GM06990 (cell line): ENCODE measurements at regions not wholly inside any gene's neighbourhood (a gene's known extent, or its start where the extent isn't known, plus 50 kb on each side); places are given as distances from the start of the nearest gene placed in this dataset.

ENCODE experiments used
- DNase-seq: peaks from one replicate; pipeline ENCODE4 v3.0.0-alpha.2; 2011; ENCODE audit not compliant: insufficient read length; ENCODE audit errors: extremely low read depth
- H3K27me3 ChIP-seq: replicated peaks from 2 replicates; pipeline ENCODE4 v1.6.0; 2011; ENCODE audit warnings: low read length; ENCODE audit not compliant: control insufficient read depth, insufficient read depth
- H3K36me3 ChIP-seq: 2 replicates; pipeline ENCODE4 v1.5.1; 2011; ENCODE audit warnings: low read length; ENCODE audit not compliant: control insufficient read depth, insufficient read depth
- H3K4me3 ChIP-seq: replicated peaks from 2 replicates; pipeline ENCODE4 v1.5.1; 2011; ENCODE audit warnings: low read depth, mild to moderate bottlenecking, control low read depth, low read length
- TF ChIP-seq, protein P1 (sequence below): IDR thresholded peaks from 2 replicates; pipeline ENCODE4 v1.5.1; 2011; ENCODE audit warnings: low read length, control low read depth, mild to moderate bottlenecking, inconsistent platforms; ENCODE audit not compliant: insufficient read depth, poor library complexity, severe bottlenecking

DNA sequence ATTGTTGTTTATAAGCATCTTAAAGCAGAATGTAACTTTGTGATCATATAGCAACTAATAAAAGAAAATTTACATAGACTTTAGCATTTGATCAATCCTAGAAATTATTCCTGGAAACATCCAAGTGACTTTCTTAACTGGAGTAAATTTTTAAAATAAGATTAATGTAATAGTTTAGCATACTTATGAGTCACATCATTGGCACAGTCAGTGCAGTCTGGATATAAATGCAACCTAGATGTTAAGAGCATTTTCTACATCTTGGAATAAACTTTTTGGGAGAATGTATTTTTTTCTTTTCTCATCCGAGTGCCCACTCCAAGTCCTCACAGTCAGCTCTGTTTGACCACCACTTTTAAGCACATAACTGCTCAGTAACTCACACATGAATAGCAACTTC, 324.6 kb upstream of the PLSCR5 start:
- H3K4me3 ChIP-seq: no peak overlapping the region
- TF ChIP-seq, protein P1, sequence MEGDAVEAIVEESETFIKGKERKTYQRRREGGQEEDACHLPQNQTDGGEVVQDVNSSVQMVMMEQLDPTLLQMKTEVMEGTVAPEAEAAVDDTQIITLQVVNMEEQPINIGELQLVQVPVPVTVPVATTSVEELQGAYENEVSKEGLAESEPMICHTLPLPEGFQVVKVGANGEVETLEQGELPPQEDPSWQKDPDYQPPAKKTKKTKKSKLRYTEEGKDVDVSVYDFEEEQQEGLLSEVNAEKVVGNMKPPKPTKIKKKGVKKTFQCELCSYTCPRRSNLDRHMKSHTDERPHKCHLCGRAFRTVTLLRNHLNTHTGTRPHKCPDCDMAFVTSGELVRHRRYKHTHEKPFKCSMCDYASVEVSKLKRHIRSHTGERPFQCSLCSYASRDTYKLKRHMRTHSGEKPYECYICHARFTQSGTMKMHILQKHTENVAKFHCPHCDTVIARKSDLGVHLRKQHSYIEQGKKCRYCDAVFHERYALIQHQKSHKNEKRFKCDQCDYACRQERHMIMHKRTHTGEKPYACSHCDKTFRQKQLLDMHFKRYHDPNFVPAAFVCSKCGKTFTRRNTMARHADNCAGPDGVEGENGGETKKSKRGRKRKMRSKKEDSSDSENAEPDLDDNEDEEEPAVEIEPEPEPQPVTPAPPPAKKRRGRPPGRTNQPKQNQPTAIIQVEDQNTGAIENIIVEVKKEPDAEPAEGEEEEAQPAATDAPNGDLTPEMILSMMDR: no peak
- no peaks in the 10 kb centered on the region for H3K36me3 ChIP-seq
- H3K27me3 ChIP-seq: no peaks in the 10 kb centered on the region
- DNase-seq: no peak

DNA sequence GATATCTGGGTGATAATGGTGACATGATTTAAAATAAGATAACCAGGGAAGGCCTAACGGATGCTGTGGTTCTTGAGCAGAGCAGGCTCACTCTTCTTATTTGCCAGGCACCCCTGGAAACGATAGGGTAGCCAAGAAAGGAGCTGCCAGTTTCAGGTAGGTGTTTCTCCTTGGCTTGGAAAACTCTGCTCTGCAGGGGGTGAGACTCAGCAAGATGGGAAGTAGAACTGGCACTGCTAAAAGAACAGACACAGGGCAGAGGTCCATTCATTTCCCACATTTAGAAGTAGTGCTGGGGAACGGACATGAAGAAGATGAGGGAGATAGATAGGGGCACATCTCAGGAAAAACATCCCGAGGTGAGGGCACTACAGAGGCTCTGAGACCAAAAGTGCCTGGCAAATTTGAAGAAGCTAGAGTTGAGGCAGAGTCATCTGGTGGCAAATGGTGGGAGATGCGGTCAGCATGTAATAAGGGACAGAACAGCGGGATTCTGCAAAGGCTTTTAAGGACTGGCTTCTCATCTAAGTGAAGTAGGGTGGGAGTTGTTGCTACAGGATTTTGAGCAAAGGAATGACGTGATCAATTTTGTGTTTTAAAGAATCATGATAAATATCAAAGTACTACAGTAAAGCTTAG, 323.4 kb upstream of the PLSCR5 start:
- no peaks in the 10 kb centered on the region for H3K27me3 ChIP-seq
- no peaks in the 10 kb centered on the region for H3K36me3 ChIP-seq
- no peak for DNase-seq
- TF ChIP-seq, protein P1: no peak
- no peak overlapping the region for H3K4me3 ChIP-seq

DNA sequence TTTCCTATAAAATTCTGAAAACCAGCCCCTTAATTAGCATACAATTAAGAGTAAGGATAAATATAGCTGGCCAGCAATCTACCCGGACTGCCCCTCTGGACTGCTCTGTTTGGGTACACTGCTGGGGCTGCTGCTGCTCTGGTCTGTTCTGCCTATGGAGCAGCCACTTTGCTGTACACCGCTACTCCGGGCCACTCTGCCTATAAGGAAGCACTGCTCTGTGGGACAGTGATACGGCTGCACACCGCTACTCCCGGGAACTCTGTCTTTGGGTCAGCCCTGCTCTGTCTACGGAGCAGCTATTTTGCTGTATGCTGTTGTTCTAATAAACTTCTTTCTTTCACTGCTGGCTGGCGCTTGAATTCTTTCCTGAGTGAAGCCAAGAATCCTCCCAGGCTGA, 316.5 kb upstream of the PLSCR5 start:
- TF ChIP-seq, protein P1: no peak
- Histone ChIP-seq H3K4me3 (no peak overlapping the region), H3K27me3 (no peaks in the 10 kb centered on the region), H3K36me3 (no peaks in the 10 kb centered on the region)
- DNase-seq: no peak

DNA sequence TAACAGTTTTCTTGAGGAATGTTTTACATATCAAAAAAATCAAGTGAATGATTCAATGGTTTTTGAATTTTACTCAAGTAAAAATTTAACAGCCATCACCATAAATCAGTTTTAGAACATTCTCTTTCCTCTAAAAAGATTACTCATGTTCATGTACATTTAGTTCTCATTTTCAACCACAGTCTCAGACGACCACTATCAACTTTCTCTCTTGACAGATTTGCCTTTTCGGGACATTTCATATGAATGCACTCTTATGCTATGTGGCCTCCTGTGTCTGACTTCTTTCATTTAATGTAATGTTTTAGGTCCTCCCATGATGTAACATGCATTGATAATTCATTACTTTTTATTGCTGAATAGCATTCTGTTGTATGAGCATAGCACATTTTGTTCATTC, 309.3 kb upstream of the PLSCR5 start:
- no peak for DNase-seq
- H3K36me3 ChIP-seq: no peaks in the 10 kb centered on the region
- no peaks in the 10 kb centered on the region for H3K27me3 ChIP-seq
- no peak overlapping the region for H3K4me3 ChIP-seq
- TF ChIP-seq, protein P1: no peak

DNA sequence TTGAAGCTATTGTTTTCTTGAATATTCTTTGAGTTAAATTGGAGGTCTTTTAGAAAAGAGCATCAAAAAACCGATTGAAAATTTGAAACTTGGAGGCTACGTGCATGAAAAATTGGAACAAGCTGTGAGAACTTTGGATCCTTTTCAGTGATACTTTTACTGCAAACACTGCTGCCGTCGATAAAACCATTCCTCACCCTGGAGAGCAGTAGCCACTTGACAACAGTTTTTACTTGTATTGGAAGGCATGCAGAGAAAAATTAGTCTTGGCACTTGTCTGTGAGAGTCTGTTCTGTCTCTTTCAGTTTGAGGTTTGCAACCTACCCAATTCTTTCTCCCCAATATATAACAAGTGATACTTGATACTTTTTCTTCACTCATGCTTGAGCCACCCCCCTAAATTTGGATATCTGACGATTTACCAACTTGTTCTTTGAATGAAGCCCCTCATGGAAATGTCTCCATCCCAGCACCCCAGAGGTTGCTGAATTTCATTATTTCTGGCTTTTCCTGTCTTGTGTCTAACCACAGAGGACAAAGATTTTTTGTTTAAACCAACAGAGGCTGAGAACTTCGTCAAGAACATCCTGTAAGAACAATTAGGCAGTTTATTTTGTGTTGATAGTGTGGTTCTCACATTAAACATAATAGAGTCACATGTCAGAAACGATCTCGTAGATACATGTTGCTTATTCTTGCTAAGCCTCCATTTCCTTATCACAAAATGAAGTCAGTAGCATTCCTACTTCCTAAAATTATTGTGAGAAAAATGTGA, 307.3 kb upstream of the PLSCR5 start:
- TF ChIP-seq, protein P1: no peak
- Histone ChIP-seq H3K4me3 (no peak overlapping the region), H3K27me3 (no peaks in the 10 kb centered on the region), H3K36me3 (no peaks in the 10 kb centered on the region)
- no peak for DNase-seq
